Neural progenitor cell (in vitro differentiated cells): ENCODE measurements at regions not wholly inside any gene's neighbourhood (a gene's known extent, or its start where the extent isn't known, plus 50 kb on each side); places are given as distances from the start of the nearest gene placed in this dataset.

Experiments
- DNase-seq: peaks from one replicate; pipeline ENCODE4 v3.0.0-alpha.2; 2016; ENCODE audit warnings: low spot score
- H2AFZ ChIP-seq: fragments of 200-600 bp; sonication (generic); replicated peaks from 2 replicates; pipeline ENCODE4 v1.6.1; 2016; ENCODE audit warnings: antibody characterized with exemption
- H3F3A ChIP-seq: fragments of 200-600 bp; sonication (generic); 2 replicates; pipeline ENCODE4 v1.6.1; 2016; ENCODE audit warnings: antibody characterized with exemption, low read depth
- H3K27ac ChIP-seq: fragments of 200-600 bp; sonication (generic); 2 replicates; pipeline ENCODE4 v1.5.1; 2016; ENCODE audit warnings: mild to moderate bottlenecking
- H3K27me3 ChIP-seq: fragments of 200-600 bp; sonication (generic); 2 replicates; pipeline ENCODE4 v1.6.1; 2016; ENCODE audit warnings: mild to moderate bottlenecking, moderate library complexity
- H3K36me3 ChIP-seq: fragments of 200-600 bp; sonication (generic); 2 replicates; pipeline ENCODE4 v1.5.1; 2016
- H3K4me1 ChIP-seq: fragments of 200-600 bp; sonication (generic); 2 replicates; pipeline ENCODE4 v1.6.1; 2016; ENCODE audit warnings: mixed run types
- H3K4me2 ChIP-seq: fragments of 200-600 bp; sonication (generic); 2 replicates; pipeline ENCODE4 v1.6.1; 2016
- H3K4me3 ChIP-seq: fragments of 200-600 bp; sonication (generic); 2 replicates; pipeline ENCODE4 v1.5.1; 2016
- H3K79me2 ChIP-seq: fragments of 200-600 bp; sonication (generic); 2 replicates; pipeline ENCODE4 v1.6.1; 2016; ENCODE audit warnings: low read depth
- H3K9ac ChIP-seq: fragments of 200-600 bp; sonication (generic); 2 replicates; pipeline ENCODE4 v1.6.1; 2016
- H3K9me3 ChIP-seq: fragments of 200-600 bp; sonication (generic); 2 replicates; pipeline ENCODE4 v1.5.1; 2016; ENCODE audit warnings: low read depth
- H4K20me1 ChIP-seq: fragments of 200-600 bp; sonication (generic); 2 replicates; pipeline ENCODE4 v1.6.1; 2016; ENCODE audit warnings: low read depth
- H3K27ac Mint-ChIP-seq: 3 replicates; pipeline ENCODE4 v1.8.0; 2021; ENCODE audit warnings: mixed read lengths
- H3K27me3 Mint-ChIP-seq: 2 replicates; pipeline ENCODE4 v1.8.0; 2022; ENCODE audit warnings: low read depth, mild to moderate bottlenecking, inconsistent platforms, moderate library complexity, mixed read lengths; ENCODE audit not compliant: insufficient read depth
- H3K36me3 Mint-ChIP-seq: 3 replicates; pipeline ENCODE4 v1.8.0; 2021; ENCODE audit warnings: mixed read lengths
- H3K4me1 Mint-ChIP-seq: 3 replicates; pipeline ENCODE4 v1.8.0; 2021; ENCODE audit warnings: mixed read lengths
- H3K4me3 Mint-ChIP-seq: 3 replicates; pipeline ENCODE4 v1.8.0; 2021; ENCODE audit warnings: mild to moderate bottlenecking, moderate library complexity, mixed read lengths
- H3K9me3 Mint-ChIP-seq: 3 replicates; pipeline ENCODE4 v1.8.0; 2020; ENCODE audit warnings: mixed read lengths
- CTCF ChIP-seq: fragments of 200-600 bp; sonication (generic); IDR thresholded peaks from 2 replicates; pipeline ENCODE4 v1.5.1; 2017; ENCODE audit warnings: antibody characterized with exemption, mild to moderate bottlenecking
- EZH2 ChIP-seq: fragments of 200-600 bp; sonication (generic); IDR thresholded peaks from 2 replicates; pipeline ENCODE4 v1.6.1; 2017; ENCODE audit warnings: antibody characterized with exemption, mild to moderate bottlenecking, moderate library complexity
- EZH2phosphoT487 ChIP-seq: fragments of 200-600 bp; sonication (generic); IDR thresholded peaks from 2 replicates; pipeline ENCODE4 v1.6.1; 2017; ENCODE audit warnings: antibody characterized with exemption

- no peaks in the 10 kb centered on the region for H3K36me3 ChIP-seq
- DNase-seq: no peak
- Mint-ChIP-seq H3K9me3 (no peaks in the 10 kb centered on the region), H3K36me3 (no peaks in the 10 kb centered on the region), H3K27me3 (no peaks in the 10 kb centered on the region), H3K4me1 (peaks cover 7% of the 10 kb centered on the region), H3K27ac (no peak overlapping the region), H3K4me3 (no peak overlapping the region)
- no peak overlapping the region for H3K4me3 ChIP-seq
- no peaks in the 10 kb centered on the region for H3F3A ChIP-seq
- no peaks in the 10 kb centered on the region for H3K79me2 ChIP-seq
- H3K9me3 ChIP-seq: no peaks in the 10 kb centered on the region
- H3K27ac ChIP-seq: no peak overlapping the region
- TF ChIP-seq EZH2 (no peak), EZH2phosphoT487 (no peak), CTCF (no peak)
- H3K9ac ChIP-seq: no peak overlapping the region
- H3K4me2 ChIP-seq: no peak overlapping the region
- H3K27me3 ChIP-seq: no peaks in the 10 kb centered on the region
- H4K20me1 ChIP-seq: no peaks in the 10 kb centered on the region
- peaks cover 8% of the 10 kb centered on the region for H3K4me1 ChIP-seq
- H2AFZ ChIP-seq: no peak overlapping the region
Observed at GRCh38 chr1:218772575-218772974, 401.1 kb upstream of the LYPLAL1 start.

DNA sequence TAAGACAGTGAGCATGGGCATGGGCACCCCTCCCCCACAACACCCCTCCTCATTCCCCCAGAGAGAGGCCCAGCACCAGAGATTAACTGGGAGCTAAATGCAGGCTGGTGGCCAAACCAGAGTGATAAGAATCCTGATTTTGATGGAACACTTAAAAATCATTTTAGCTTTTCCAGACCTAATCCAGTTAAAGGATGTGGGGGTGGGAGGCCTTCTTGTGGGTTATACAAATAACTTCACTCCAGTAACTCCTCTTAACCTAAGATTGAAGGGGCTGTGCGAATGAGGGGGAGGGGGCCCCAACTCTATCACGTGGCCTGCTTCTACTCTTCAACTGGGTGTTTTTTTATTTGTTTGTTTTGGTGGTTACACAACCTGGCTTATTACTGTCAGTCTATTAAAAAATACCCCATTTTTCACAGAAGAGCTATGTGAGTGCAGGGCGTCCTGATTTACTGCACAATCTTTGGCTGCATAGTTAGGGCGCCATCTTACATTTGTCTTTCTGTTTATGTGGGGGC lies 398.1 kb upstream of the LYPLAL1 start:
- peak overlapping the region; percentile 8 for H3K4me2 ChIP-seq
- H3K27ac Mint-ChIP-seq: peak overlapping the region; percentile 13
- H3K9me3 Mint-ChIP-seq: no peaks in the 10 kb centered on the region
- no peaks in the 10 kb centered on the region for H3K36me3 Mint-ChIP-seq
- no peaks in the 10 kb centered on the region for H3K9me3 ChIP-seq
- no peaks in the 10 kb centered on the region for H3K79me2 ChIP-seq
- H4K20me1 ChIP-seq: no peaks in the 10 kb centered on the region
- H3K27ac ChIP-seq: no peak overlapping the region
- H3K4me1 Mint-ChIP-seq: peaks cover 16% of the 10 kb centered on the region
- no peak overlapping the region for H3K9ac ChIP-seq
- H3K27me3 ChIP-seq: no peaks in the 10 kb centered on the region
- H3F3A ChIP-seq: no peaks in the 10 kb centered on the region
- TF ChIP-seq CTCF (no peak), EZH2phosphoT487 (no peak), EZH2 (no peak)
- peak; percentile 11 for DNase-seq
- H2AFZ ChIP-seq: peak overlapping the region; percentile 87
- peaks cover 3% of the 10 kb centered on the region for H3K27me3 Mint-ChIP-seq
- H3K36me3 ChIP-seq: no peaks in the 10 kb centered on the region
- peaks cover 8% of the 10 kb centered on the region for H3K4me1 ChIP-seq
- H3K4me3 ChIP-seq: no peak overlapping the region
- H3K4me3 Mint-ChIP-seq: no peak overlapping the region

DNA sequence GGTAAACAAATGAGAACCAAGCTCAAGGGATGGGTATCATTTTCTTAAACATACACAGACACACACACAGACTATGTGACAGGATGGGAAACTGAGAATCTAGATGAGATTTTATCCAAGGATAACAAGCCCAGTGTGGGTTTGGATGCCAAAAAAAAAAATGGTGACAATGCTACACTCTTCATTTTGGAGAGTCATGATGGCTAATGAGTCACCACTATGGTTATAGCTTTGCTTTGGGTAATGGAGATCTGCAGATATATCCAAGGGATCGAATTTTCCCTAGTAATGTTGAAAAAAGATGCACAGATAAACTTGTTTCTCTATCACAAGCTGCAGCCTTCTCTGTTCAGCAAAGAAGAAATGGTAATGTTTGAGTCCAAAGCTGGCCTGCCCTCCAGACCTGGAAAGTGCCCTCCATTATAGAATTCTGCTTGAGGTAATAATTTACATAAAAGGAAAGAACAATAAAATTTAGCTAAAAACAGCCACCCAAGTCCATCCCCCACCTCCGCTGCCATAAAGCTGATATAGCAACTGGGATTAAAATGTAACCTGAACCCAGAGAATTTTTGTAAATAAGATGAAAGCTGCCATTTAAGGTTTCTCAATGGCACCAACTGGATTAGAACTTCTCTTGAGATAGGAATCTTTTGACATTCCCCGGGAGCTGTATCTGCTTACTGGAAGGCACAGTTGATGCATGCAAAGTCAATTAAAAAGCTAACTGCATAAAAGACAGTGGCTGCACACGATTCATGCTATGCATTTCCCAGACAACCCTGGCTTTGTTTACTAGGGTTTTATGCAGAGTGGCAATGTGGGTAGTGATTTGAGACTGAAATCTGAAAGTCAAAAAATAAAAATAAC lies 395.2 kb upstream of the LYPLAL1 start:
- H2AFZ ChIP-seq: no peak overlapping the region
- H3K27ac Mint-ChIP-seq: no peak overlapping the region
- H4K20me1 ChIP-seq: no peaks in the 10 kb centered on the region
- H3K4me3 ChIP-seq: no peak overlapping the region
- H3K36me3 ChIP-seq: no peaks in the 10 kb centered on the region
- H3K4me3 Mint-ChIP-seq: no peak overlapping the region
- no peak overlapping the region for H3K9ac ChIP-seq
- no peak overlapping the region for H3K27ac ChIP-seq
- H3F3A ChIP-seq: no peaks in the 10 kb centered on the region
- H3K36me3 Mint-ChIP-seq: no peaks in the 10 kb centered on the region
- DNase-seq: no peak
- no peaks in the 10 kb centered on the region for H3K9me3 Mint-ChIP-seq
- peaks cover 3% of the 10 kb centered on the region for H3K27me3 Mint-ChIP-seq
- peaks cover 8% of the 10 kb centered on the region for H3K4me1 ChIP-seq
- TF ChIP-seq CTCF (no peak), EZH2phosphoT487 (no peak), EZH2 (no peak)
- H3K79me2 ChIP-seq: no peaks in the 10 kb centered on the region
- H3K27me3 ChIP-seq: no peaks in the 10 kb centered on the region
- H3K9me3 ChIP-seq: no peaks in the 10 kb centered on the region
- H3K4me1 Mint-ChIP-seq: peaks cover 16% of the 10 kb centered on the region
- H3K4me2 ChIP-seq: no peak overlapping the region
